ENCODE measurements at regions not wholly inside any gene's neighbourhood (a gene's known extent, or its start where the extent isn't known, plus 50 kb on each side); places are given as distances from the start of the nearest gene placed in this dataset.
"Not testable (repeated sequence)": the region's sequence is repeated elsewhere in the genome, so short reads cannot be mapped to it uniquely, and the experiment has no call there.

GRCh38 chr6:85283436-85283835, 166.4 kb upstream of the NT5E start:
- DNase-seq (ENCODE audit: low spot score) = no peak

- DNase-seq (ENCODE audit: low spot score) = peak; percentile 38
Measured at GRCh38 chr6:85278466-85279035, 171.3 kb upstream of the NT5E start.

DNA sequence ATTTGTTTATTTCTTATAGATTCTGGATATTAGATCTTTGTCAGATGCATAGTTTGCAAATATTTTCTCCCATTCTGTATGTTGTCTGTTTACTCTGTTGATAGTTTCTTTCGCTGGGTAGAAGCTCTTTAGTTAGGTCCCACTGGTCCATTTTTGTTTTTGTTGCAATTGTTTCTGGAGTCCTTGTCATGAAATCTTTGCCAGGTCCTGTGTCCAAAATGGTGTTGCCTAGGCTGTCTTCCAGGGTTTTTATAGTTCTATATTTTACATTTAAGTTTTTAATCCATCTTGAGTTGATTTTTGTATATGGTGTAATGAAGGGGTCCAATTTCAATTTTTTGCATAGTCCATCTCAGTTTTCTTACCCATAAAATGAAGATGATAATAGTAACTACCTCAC, 173.9 kb upstream of the NT5E start:
- not testable (repeated sequence) for DNase-seq (ENCODE audit: low spot score)

DNA sequence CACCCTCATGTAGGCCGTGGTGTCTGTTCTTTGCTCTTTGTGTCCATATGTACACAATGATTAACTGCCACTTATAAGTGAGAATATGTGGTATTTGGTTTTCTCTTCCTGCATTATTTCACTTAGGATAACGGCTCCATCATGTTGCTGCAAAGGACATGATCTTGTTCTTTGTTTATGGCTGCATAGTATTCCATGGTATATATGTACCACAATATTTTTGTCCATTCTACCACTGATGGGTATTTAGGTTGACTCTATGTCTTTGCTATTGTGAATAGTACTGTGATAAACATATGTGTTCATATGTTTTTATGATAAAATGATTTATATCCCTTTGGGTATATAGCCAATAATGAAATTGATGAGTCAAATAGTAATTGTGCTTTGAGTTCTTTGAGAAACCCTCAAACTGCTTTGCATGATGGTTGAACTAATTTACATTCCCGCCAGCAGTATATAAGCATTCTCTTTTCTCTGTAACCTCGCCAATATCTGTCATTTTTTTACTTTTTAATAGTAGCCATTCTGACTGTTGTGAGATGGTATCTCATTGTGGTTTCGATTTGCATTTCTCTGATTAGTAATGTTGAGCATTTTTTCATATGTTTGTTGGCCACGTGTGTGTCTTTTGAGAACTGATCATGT, 174.4 kb upstream of the NT5E start:
- DNase-seq (ENCODE audit: low spot score) = no peak

GRCh38 chr6:85273870-85274269, 176.0 kb upstream of the NT5E start:
- peak; percentile 28 for DNase-seq (ENCODE audit: low spot score)

DNA sequence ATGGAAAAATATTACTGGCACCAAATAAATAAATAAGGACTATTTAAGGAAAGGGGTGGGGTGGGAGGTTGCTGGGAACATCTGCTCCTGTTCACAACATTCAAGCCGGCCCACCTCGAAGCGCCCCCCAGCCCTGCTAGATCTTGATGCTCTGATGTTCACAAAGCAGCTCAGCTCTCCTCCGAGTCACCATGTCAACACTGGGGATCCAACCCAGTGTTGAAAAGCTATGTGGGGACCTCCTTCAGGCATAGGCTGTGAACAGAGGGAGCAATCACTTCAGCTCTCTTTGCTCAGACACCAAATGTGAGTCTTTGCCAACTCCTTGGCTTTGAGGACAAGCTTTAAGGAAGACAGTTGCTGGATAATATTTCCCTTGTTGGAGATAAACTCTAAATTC, 176.8 kb upstream of the NT5E start:
- DNase-seq (ENCODE audit: low spot score) = no peak

DNA sequence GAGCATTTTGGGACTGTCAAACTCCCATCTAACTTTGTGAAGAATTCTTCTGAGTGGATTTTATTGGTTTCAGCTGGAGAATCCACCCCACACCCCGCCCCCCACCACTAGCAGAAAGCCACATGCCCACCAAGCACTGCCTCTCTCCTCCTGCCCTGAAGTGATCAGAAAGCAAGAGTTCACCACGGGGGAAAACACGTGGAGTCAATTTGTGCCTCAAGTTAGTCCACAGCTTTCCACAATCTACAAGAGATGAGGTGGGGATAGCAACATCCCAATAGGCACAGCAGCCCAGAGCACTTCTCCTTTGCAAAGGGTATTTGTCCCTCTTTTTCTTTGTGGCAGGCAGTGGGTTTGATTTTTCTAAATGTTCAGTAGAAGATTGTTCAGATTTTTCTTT, 177.3 kb upstream of the NT5E start:
- no peak for DNase-seq (ENCODE audit: low spot score)

DNA sequence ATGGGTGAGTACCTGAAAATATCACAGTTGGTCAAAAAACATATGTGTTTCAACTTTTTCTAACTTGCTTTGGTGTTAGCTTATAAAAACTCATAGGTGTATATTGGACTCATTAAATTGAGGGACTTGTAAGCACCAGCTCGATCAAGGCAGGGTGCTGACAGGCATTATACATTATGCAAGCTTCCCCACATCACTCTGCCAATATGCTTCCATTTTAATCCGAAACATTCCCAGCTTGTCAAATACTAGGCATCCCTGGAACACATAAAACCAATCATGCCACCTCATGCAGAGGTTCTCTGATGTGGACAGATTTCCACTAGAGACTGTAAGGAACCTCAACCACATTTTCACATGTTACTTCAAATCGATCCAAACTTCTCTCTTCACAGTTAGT, 187.3 kb upstream of the NT5E start:
- no peak for DNase-seq (ENCODE audit: low spot score)

- DNase-seq (ENCODE audit: low spot score) = peak; percentile 48
Measured at GRCh38 chr6:85261271-85261670, 188.6 kb upstream of the NT5E start.

DNA sequence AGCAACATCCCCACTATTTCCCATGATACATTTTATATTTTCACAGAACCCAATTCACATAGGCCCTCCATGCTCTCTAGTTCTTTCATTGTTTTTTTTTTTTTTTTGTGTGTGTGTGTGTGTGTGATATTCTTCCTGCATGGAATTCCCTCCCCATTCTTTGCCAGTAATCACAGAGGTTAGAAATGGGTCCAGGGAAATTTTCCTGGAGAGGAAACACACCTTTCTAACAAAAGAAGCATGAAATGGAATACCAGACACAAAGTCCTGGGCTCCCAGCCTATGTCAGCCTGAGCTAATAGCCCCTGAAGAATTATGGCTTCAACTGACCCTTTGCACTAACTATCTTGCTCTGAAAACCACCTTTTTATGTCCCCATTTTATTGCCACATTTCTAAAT, 194.2 kb upstream of the NT5E start:
- no peak for DNase-seq (ENCODE audit: low spot score)

- DNase-seq (ENCODE audit: low spot score) = no peak
Measured at GRCh38 chr6:85252552-85252951, 197.3 kb upstream of the NT5E start.

GRCh38 chr6:85252085-85252484, 197.8 kb upstream of the NT5E start:
- DNase-seq (ENCODE audit: low spot score) = no peak

DNA sequence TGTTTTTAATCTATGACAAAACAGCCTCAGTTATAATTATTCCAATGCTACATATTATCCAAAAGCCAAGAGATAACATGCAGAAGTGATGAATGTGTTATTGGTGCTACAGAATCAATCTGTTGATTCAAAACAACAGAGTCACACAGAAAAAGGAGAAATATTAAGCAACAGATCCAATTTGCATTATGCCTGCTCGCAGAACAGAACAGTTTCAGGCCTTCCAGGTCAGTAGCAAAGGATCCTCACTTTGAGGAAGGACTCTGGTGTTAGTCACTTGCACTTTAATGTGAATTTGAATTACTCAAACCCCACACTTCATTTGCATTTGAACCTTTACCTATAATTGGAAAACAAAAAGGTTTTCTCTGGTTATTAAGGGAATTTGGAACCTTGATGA, 198.6 kb upstream of the NT5E start:
- DNase-seq (ENCODE audit: low spot score) = no peak

DNA sequence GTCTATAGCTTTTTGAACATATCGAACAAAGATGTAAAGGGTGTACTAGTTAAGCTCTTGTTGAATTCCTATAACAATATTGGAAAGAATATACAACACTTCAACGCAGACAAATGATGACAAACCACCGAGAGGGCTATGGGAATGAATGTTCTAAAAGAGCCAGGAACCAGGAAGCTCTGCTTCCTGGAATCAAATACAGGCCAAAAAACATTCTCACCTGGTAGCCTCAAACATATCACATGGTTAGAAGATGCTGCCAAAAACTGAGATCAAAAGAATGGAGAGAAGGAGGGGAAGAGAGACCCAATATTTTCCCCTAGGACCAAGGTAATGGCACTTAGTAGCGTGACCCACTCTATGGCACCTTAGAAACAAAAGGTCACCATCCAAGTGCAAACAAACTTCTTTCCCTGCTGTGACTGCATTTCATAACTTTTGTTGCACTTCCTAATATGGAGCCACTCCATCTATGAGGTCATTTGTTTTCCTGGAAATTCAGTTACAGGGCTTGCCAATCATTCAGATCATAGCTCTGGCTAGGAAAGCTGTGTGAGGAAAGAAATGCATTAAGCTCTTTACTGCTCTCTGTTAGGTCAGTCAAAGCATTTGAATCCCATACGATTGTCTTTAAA, 199.2 kb upstream of the NT5E start:
- DNase-seq (ENCODE audit: low spot score) = peak; percentile 56

DNA sequence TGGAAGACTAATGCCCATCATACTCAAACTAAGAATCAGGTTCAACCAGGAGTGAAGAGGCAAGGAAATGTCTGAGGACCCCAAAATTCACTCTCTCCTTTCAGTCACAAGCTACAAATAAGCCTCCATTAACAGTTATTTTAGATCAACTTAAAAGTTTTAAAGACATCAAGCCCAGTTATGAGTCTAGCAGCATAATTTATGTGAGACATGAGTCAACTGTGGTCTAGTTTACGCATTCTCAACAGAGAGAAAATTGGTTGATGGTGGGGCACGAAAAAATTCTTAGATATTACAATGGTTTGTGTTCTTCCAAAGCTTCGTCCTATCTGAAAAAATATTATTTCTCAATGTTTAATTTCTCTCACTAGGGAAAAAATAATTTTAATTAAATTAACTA, 204.9 kb upstream of the NT5E start:
- no peak for DNase-seq (ENCODE audit: low spot score)

DNA sequence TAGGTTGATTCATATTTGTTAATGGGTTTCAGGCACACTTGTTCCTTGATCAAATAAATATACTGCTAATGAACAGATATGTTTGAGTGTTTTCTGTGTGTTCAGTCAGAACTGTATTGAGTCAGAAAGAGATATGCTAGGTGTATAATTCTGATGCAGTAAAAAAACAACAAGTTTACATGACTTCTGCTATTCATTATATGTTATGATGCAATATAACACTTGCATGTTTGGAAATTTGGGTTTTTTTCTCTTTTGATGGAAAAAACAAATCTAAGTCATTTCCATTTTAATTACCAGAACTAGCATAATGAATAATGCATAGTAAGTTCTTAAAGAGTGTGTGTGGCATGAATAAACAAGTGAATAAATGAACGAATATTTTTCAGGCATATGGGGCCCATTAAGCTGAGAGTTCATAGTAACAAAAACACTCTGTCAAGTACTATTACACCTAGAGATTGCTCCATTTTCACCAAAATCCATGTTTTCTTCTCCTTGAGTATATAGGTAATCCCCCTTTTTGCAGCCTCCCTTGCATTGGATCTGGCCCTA, 208.3 kb upstream of the NT5E start:
- DNase-seq (ENCODE audit: low spot score) = no peak

GRCh38 chr6:85240787-85241385, 209.0 kb upstream of the NT5E start:
- DNase-seq (ENCODE audit: low spot score) = peak; percentile 16

GRCh38 chr6:85237478-85237877, 212.4 kb upstream of the NT5E start:
- DNase-seq (ENCODE audit: low spot score) = no peak

GRCh38 chr6:85236636-85237035, 213.2 kb upstream of the NT5E start:
- DNase-seq (ENCODE audit: low spot score) = no peak

GRCh38 chr6:85227345-85227744, 222.5 kb upstream of the NT5E start:
- not testable (repeated sequence) for DNase-seq (ENCODE audit: low spot score)

GRCh38 chr6:85212794-85213193, 237.1 kb upstream of the NT5E start:
- not testable (repeated sequence) for DNase-seq (ENCODE audit: low spot score)

DNA sequence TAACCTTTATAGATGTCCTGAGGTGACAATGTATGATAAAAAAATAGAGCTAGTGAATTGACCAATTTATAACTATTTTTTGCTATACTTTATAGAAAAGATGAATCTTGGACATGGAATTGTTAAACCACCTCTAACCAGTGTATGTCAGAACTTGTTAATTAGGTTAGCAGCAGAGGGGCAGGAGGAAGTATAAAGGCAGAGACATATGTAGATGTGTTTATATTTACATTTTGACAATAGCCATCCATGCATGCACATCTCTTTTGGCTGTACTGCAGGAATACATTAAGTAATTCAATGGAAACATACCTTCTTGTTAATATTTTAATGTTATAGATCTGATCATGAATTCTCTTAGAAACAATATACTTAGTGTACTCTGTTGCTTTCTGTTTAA, 254.6 kb upstream of the NT5E start:
- no peak for DNase-seq (ENCODE audit: low spot score)

DNA sequence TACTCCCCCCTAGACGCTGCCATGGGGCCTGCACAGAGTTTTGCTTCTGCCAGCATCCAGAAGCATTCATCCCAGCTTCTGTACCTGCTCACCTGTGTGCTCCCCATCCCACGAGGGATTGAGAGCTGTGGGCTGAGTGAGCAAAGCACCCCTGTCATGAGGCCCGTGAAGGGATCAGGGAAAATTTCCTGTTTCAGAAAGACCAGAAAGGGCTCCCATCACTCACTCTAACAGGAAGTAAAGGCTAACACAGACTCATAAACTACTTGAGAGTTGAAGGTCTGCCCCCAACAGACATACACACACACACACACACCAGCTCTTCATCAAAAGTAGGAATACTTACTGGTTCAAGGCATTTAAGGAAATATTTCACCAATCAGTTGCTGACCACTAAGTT, 256.5 kb upstream of the NT5E start:
- DNase-seq (ENCODE audit: low spot score) = no peak

Measured in AG20443 (cell line).